PC-9 (cell line): ENCODE measurements at regions not wholly inside any gene's neighbourhood (a gene's known extent, or its start where the extent isn't known, plus 50 kb on each side); places are given as distances from the start of the nearest gene placed in this dataset.
"Not testable (repeated sequence)": the region's sequence is repeated elsewhere in the genome, so short reads cannot be mapped to it uniquely, and the experiment has no call there.

Experiments
- BruUV-seq: library from RNA; stranded (reverse); fragments of 400-500 nt; replicated peaks from 2 replicates; lab custom pipeline; 2021; lab: Mats Ljungman, UMichigan
- CTCF ChIA-PET: fragments of 300-600 bp; sonication (Branson Sonifier 250); formaldehyde crosslinking; loops from one replicate; lab custom pipeline; 2022; ENCODE audit warnings: antibody characterized with exemption; lab: Charles Lee
- POLR2A ChIA-PET: fragments of 300-600 bp; sonication (Branson Sonifier 250); formaldehyde crosslinking; loops from one replicate; lab custom pipeline; 2022; ENCODE audit warnings: antibody characterized with exemption; ENCODE audit not compliant: unreplicated experiment; lab: Charles Lee
- DNase-seq, 2 experiments: peaks; one replicate each; pipeline versions ENCODE4 v3.0.0 to v3.0.0-alpha.2; 2015 to 2022; ENCODE audit warnings: mixed read lengths in 1 of 2
- H2AFZ ChIP-seq: fragments of 200-600 bp; sonication (generic); 2 replicates; pipeline ENCODE4 v1.8.1; 2017; ENCODE audit warnings: antibody characterized with exemption
- H3F3A ChIP-seq: fragments of 200-600 bp; sonication (generic); 2 replicates; pipeline ENCODE4 v1.8.1; 2017; ENCODE audit warnings: antibody characterized with exemption, mild to moderate bottlenecking, low read depth; ENCODE audit not compliant: insufficient read depth
- H3K27ac ChIP-seq: fragments of 200-600 bp; sonication (generic); 2 replicates; pipeline ENCODE4 v1.6.1; 2016; ENCODE audit warnings: mixed run types
- H3K27me3 ChIP-seq: fragments of 200-600 bp; sonication (generic); 2 replicates; pipeline ENCODE4 v1.6.1; 2016; ENCODE audit warnings: low read depth, mixed run types; ENCODE audit not compliant: insufficient read depth
- H3K36me3 ChIP-seq: fragments of 200-600 bp; sonication (generic); 2 replicates; pipeline ENCODE4 v1.6.1; 2016; ENCODE audit warnings: low read depth, mixed run types
- H3K4me1 ChIP-seq: fragments of 200-600 bp; sonication (generic); replicated peaks from 2 replicates; pipeline ENCODE4 v1.6.1; 2016; ENCODE audit warnings: mixed run types; ENCODE audit not compliant: insufficient read depth
- H3K4me2 ChIP-seq: fragments of 200-600 bp; sonication (generic); 2 replicates; pipeline ENCODE4 v1.6.1; 2017; ENCODE audit warnings: mixed run types
- H3K4me3 ChIP-seq: fragments of 200-600 bp; sonication (generic); 2 replicates; pipeline ENCODE4 v1.6.1; 2016; ENCODE audit warnings: mixed run types
- H3K79me2 ChIP-seq: fragments of 200-600 bp; sonication (generic); 2 replicates; pipeline ENCODE4 v1.6.1; 2017; ENCODE audit warnings: low read depth, mixed run types
- H3K9me2 ChIP-seq: fragments of 200-600 bp; sonication (generic); 2 replicates; pipeline ENCODE4 v1.8.1; 2017; ENCODE audit warnings: mild to moderate bottlenecking; ENCODE audit not compliant: insufficient read depth
- H3K9me3 ChIP-seq: fragments of 200-600 bp; sonication (generic); 2 replicates; pipeline ENCODE4 v1.8.1; 2016; ENCODE audit warnings: low read depth; ENCODE audit not compliant: insufficient read depth
- H4K20me1 ChIP-seq: fragments of 200-600 bp; sonication (generic); 2 replicates; pipeline ENCODE4 v1.8.1; 2017; ENCODE audit not compliant: insufficient read depth
- EZH2 ChIP-seq: fragments of 200-600 bp; sonication (generic); IDR thresholded peaks from 2 replicates; pipeline ENCODE4 v1.8.0; 2017; ENCODE audit warnings: antibody characterized with exemption, low read depth
- intact Hi-C: fragments of 100-400 bp; cut with micrococcal nuclease; formaldehyde crosslinking; loops from one replicate; pipeline ENCODE4 v1.10.0; 2022; ENCODE audit not compliant: unreplicated experiment
- TF ChIP-seq, protein P1 (sequence below): fragments of 200-600 bp; sonication (generic); conservative IDR thresholded peaks from 2 replicates; pipeline ENCODE4 v1.6.1; 2017; ENCODE audit warnings: mixed run types, antibody characterized with exemption, mild to moderate bottlenecking, moderate library complexity

DNA sequence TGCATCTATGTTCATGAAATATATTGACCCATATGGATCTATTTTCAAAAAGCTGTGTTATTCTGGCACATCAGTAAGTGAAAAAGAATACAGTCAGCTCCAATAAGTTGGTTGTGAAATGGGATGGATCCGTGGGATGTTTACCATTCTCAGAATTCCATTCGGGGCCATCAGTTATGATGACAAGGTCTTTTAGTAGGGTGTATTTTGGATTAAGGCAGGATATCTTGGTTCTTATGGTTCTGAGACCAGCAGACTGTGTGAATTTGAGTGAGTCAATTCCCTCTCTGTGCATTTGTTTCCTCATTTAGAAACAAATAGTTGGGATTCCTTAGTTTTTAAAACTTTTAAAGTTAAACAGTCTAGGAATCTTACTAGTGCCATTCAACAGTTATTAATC, 287.4 kb downstream of the CD109 start:
- Histone ChIP-seq H3K9me2 (no peaks in the 10 kb centered on the region), H3K27me3 (no peaks in the 10 kb centered on the region), H3K79me2 (no peaks in the 10 kb centered on the region), H3K4me1 (no peaks in the 10 kb centered on the region), H3F3A (no peaks in the 10 kb centered on the region), H3K4me3 (no peak overlapping the region), H3K4me2 (no peak overlapping the region), H3K27ac (no peak overlapping the region), H2AFZ (no peak overlapping the region), H4K20me1 (no peaks in the 10 kb centered on the region), H3K36me3 (no peaks in the 10 kb centered on the region), H3K9me3 (no peaks in the 10 kb centered on the region)
- no peak for TF ChIP-seq EZH2
- TF ChIP-seq, protein P1, sequence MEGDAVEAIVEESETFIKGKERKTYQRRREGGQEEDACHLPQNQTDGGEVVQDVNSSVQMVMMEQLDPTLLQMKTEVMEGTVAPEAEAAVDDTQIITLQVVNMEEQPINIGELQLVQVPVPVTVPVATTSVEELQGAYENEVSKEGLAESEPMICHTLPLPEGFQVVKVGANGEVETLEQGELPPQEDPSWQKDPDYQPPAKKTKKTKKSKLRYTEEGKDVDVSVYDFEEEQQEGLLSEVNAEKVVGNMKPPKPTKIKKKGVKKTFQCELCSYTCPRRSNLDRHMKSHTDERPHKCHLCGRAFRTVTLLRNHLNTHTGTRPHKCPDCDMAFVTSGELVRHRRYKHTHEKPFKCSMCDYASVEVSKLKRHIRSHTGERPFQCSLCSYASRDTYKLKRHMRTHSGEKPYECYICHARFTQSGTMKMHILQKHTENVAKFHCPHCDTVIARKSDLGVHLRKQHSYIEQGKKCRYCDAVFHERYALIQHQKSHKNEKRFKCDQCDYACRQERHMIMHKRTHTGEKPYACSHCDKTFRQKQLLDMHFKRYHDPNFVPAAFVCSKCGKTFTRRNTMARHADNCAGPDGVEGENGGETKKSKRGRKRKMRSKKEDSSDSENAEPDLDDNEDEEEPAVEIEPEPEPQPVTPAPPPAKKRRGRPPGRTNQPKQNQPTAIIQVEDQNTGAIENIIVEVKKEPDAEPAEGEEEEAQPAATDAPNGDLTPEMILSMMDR, result no peak
- ChIA-PET POLR2A (no interaction called here), CTCF (no interaction called here)
- BruUV-seq, result no TSS peak
- DNase-seq, result no peak
- intact Hi-C loops, result loop anchor here (5.0 kb wide), 1 partner anchor 126 kb away; no protein-coding TSS in a partner anchor

DNA sequence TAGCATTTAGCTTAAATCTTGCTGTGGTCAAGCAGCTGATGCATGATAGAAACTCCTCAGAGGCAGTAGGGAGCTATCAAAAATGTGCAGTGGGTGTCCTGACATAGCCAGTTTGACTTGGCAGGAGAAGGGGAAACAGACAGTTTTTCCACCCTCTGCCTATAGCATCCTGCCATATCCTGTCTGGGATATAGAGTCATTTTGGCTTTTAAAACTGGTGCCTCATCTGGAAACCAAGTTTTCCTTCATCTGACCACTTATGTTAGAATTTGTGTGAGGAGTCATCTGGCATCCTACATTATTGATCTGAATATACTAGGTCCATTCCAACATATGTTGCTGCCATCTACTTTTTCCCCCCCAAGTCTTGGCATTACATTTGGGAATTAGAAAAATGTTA, 284.1 kb downstream of the CD109 start:
- POLR2A ChIA-PET, result no interaction called here
- no peak for DNase-seq
- no peaks in the 10 kb centered on the region for H3K9me3 ChIP-seq
- CTCF ChIA-PET, result interaction anchor here (0.6 kb wide), 1 partner anchor 1224 kb away, joined by 8 read pairs; no protein-coding TSS in a partner anchor
- no peaks in the 10 kb centered on the region for H4K20me1 ChIP-seq
- no peak overlapping the region for H2AFZ ChIP-seq
- no peak overlapping the region for H3K4me3 ChIP-seq
- no peak overlapping the region for H3K4me2 ChIP-seq
- no peaks in the 10 kb centered on the region for H3K4me1 ChIP-seq
- TF ChIP-seq, protein P1, result no peak
- TF ChIP-seq EZH2, result no peak
- intact Hi-C loops, result loop anchor here (5.0 kb wide), 1 partner anchor 123 kb away; no protein-coding TSS in a partner anchor
- no peaks in the 10 kb centered on the region for H3F3A ChIP-seq
- H3K9me2 ChIP-seq, result no peaks in the 10 kb centered on the region
- H3K27me3 ChIP-seq, result no peaks in the 10 kb centered on the region
- no TSS peak for BruUV-seq
- H3K79me2 ChIP-seq, result no peaks in the 10 kb centered on the region
- no peaks in the 10 kb centered on the region for H3K36me3 ChIP-seq
- no peak overlapping the region for H3K27ac ChIP-seq

DNA sequence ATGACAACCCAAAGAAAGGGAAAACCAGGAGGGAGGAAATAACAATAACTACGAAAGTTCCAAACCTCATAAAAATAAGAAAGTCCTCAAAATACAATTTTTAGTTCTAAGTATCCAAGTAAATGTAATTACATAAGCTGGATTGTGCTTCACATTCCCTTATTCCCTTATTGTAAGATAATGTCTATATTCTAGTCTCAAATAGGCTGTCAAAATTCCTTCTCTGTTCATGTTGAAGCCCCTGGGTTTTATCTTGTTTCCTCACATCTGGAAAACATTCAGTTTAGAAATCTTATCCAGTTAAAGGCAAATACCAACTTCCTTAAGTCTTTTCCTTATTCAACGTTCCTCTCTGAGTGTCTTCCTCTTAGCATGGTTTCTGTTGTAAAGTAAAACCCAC, 282.3 kb downstream of the CD109 start:
- H2AFZ ChIP-seq, result no peak overlapping the region
- intact Hi-C loops, result no loop called here
- no peaks in the 10 kb centered on the region for H3K36me3 ChIP-seq
- ChIA-PET CTCF (interaction anchor here (0.6 kb wide), 1 partner anchor 1226 kb away, joined by 3 read pairs; no protein-coding TSS in a partner anchor), POLR2A (no interaction called here)
- no peaks in the 10 kb centered on the region for H3K4me1 ChIP-seq
- H3K4me2 ChIP-seq, result no peak overlapping the region
- no peaks in the 10 kb centered on the region for H3F3A ChIP-seq
- BruUV-seq, result no TSS peak
- no peaks in the 10 kb centered on the region for H3K9me3 ChIP-seq
- TF ChIP-seq, protein P1, result no peak
- no peak for TF ChIP-seq EZH2
- H4K20me1 ChIP-seq, result no peaks in the 10 kb centered on the region
- H3K4me3 ChIP-seq, result no peak overlapping the region
- no peak for DNase-seq
- H3K27ac ChIP-seq, result no peak overlapping the region
- no peaks in the 10 kb centered on the region for H3K27me3 ChIP-seq
- no peaks in the 10 kb centered on the region for H3K79me2 ChIP-seq
- H3K9me2 ChIP-seq, result no peaks in the 10 kb centered on the region

DNA sequence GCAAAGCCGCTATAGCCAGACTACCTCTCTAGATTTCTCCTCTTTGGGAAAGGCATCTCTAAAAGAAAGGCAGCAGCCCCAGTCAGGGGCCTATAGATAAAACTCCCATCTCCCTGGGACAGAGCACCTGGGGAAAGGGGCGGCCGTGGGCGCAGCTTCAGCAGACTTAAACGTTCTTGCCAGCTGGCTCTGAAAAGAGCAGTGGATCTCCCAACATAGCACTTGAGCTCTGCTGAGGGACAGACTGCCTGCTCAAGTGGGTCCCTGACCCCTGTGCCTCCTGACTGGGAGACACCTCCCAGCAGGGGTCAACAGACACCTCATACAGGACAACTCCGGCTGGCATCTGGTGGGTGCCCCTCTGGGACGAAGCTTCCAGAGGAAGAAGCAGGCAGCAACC, 276.5 kb downstream of the CD109 start:
- H3K4me2 ChIP-seq, DNase-seq, H3K36me3 ChIP-seq, H2AFZ ChIP-seq, BruUV-seq, H3K27ac ChIP-seq, H3K9me3 ChIP-seq, H3K27me3 ChIP-seq, H4K20me1 ChIP-seq, H3F3A ChIP-seq, POLR2A ChIA-PET, H3K79me2 ChIP-seq, intact Hi-C loops, CTCF ChIA-PET, H3K9me2 ChIP-seq, H3K4me3 ChIP-seq, H3K4me1 ChIP-seq: not testable (repeated sequence)
